Activated CD4-positive, alpha-beta T cell treated with anti-CD3 and anti-CD28 coated beads for 36 hours (primary cell): ENCODE measurements at regions not wholly inside any gene's neighbourhood (a gene's known extent, or its start where the extent isn't known, plus 50 kb on each side); places are given as distances from the start of the nearest gene placed in this dataset.
"Not testable (repeated sequence)": the region's sequence is repeated elsewhere in the genome, so short reads cannot be mapped to it uniquely, and the experiment has no call there.

ENCODE experiments used
- ATAC-seq: fragments of 200-7000 bp; cut with Tn5 transposase; one replicate; pipeline ENCODE4 v1.10.0; 2021; ENCODE audit warnings: mild to moderate bottlenecking, moderate library complexity
- CTCF ChIA-PET: fragments of 350-600 bp; sonication (Branson Sonifier 250); formaldehyde crosslinking; loops from one replicate; lab custom pipeline; 2021; ENCODE audit warnings: antibody characterized with exemption; lab: Charles Lee
- POLR2A ChIA-PET: fragments of 350-600 bp; sonication (Branson Sonifier 250); formaldehyde crosslinking; loops from one replicate; lab custom pipeline; 2021; ENCODE audit warnings: antibody characterized with exemption, inconsistent platforms; lab: Charles Lee
- DNase-seq: peaks from one replicate; pipeline ENCODE4 v3.0.0-alpha.2; 2020
- H3K27ac Mint-ChIP-seq: one replicate; pipeline ENCODE4 v1.8.0; 2021; ENCODE audit warnings: mixed read lengths
- H3K27me3 Mint-ChIP-seq: one replicate; pipeline ENCODE4 v1.8.0; 2021; ENCODE audit warnings: mixed read lengths
- H3K36me3 Mint-ChIP-seq: one replicate; pipeline ENCODE4 v1.8.0; 2021; ENCODE audit warnings: low read depth, mixed read lengths
- H3K4me1 Mint-ChIP-seq: one replicate; pipeline ENCODE4 v1.8.0; 2021; ENCODE audit warnings: mixed read lengths
- H3K4me3 Mint-ChIP-seq: one replicate; pipeline ENCODE4 v1.8.0; 2021; ENCODE audit warnings: mild to moderate bottlenecking, moderate library complexity, mixed read lengths
- H3K9me3 Mint-ChIP-seq: one replicate; pipeline ENCODE4 v1.8.0; 2021; ENCODE audit warnings: low read depth, mixed read lengths
- intact Hi-C, 2 experiments: fragments of 100-400 bp; cut with DNase I in 1 of 2; cut with micrococcal nuclease in 1 of 2; formaldehyde crosslinking; loops; one replicate each; pipeline versions ENCODE4 v1.14.2 to v1.15.1; 2022 to 2024; cut with DNase I, micrococcal nuclease

GRCh38 chrX:21228974-21229373 is 145.2 kb upstream of the CNKSR2 start:
- H3K27me3 Mint-ChIP-seq, H3K36me3 Mint-ChIP-seq, H3K27ac Mint-ChIP-seq, H3K9me3 Mint-ChIP-seq, ATAC-seq, CTCF ChIA-PET, POLR2A ChIA-PET, H3K4me1 Mint-ChIP-seq, intact Hi-C loops, DNase-seq, H3K4me3 Mint-ChIP-seq: not testable (repeated sequence)

- H3K36me3 Mint-ChIP-seq, result no peaks in the 10 kb centered on the region
- intact Hi-C loops, result no loop called here
- H3K9me3 Mint-ChIP-seq, result no peaks in the 10 kb centered on the region
- H3K27me3 Mint-ChIP-seq, result no peaks in the 10 kb centered on the region
- DNase-seq (no peak), ATAC-seq (no peak)
- POLR2A ChIA-PET, result no interaction called here
- H3K27ac Mint-ChIP-seq, result no peak overlapping the region
- no peak overlapping the region for H3K4me3 Mint-ChIP-seq
- H3K4me1 Mint-ChIP-seq, result no peaks in the 10 kb centered on the region
- CTCF ChIA-PET, result no interaction called here
Measured at GRCh38 chrX:21255032-21255618, 119.1 kb upstream of the CNKSR2 start.

GRCh38 chrX:21266949-21267348 is 107.3 kb upstream of the CNKSR2 start:
- intact Hi-C loops, result no loop called here

GRCh38 chrX:21276736-21277433 is 97.3 kb upstream of the CNKSR2 start:
- H3K36me3 Mint-ChIP-seq, result no peaks in the 10 kb centered on the region
- no peak for ATAC-seq
- H3K4me3 Mint-ChIP-seq, result no peak overlapping the region
- H3K9me3 Mint-ChIP-seq, result no peaks in the 10 kb centered on the region
- intact Hi-C loops, result no loop called here
- no peak for DNase-seq
- no peak overlapping the region for H3K27ac Mint-ChIP-seq
- ChIA-PET CTCF (no interaction called here), POLR2A (no interaction called here)
- H3K27me3 Mint-ChIP-seq, result peaks cover 2% of the 10 kb centered on the region
- no peaks in the 10 kb centered on the region for H3K4me1 Mint-ChIP-seq

More at GRCh38 chrX:21266949-21267348, 107.3 kb upstream of the CNKSR2 start:
- ATAC-seq (no peak), DNase-seq (no peak)
- Mint-ChIP-seq H3K9me3 (peaks cover 5% of the 10 kb centered on the region), H3K27ac (no peak overlapping the region), H3K4me3 (no peak overlapping the region), H3K27me3 (no peaks in the 10 kb centered on the region), H3K4me1 (no peaks in the 10 kb centered on the region), H3K36me3 (no peaks in the 10 kb centered on the region)
- POLR2A ChIA-PET, result no interaction called here
- CTCF ChIA-PET, result no interaction called here

- Mint-ChIP-seq H3K36me3 (no peaks in the 10 kb centered on the region), H3K27ac (no peak overlapping the region), H3K4me1 (no peaks in the 10 kb centered on the region), H3K4me3 (no peak overlapping the region), H3K27me3 (no peaks in the 10 kb centered on the region), H3K9me3 (no peaks in the 10 kb centered on the region)
- intact Hi-C loops, result no loop called here
- ATAC-seq, result no peak
- POLR2A ChIA-PET, result no interaction called here
- DNase-seq, result no peak
- CTCF ChIA-PET, result no interaction called here
Measured at GRCh38 chrX:21289232-21289631, 85.0 kb upstream of the CNKSR2 start.

GRCh38 chrX:21295246-21295820 is 78.9 kb upstream of the CNKSR2 start:
- Mint-ChIP-seq H3K4me3 (no peak overlapping the region), H3K27me3 (no peaks in the 10 kb centered on the region), H3K36me3 (no peaks in the 10 kb centered on the region)

GRCh38 chrX:21305799-21306336 is 68.3 kb upstream of the CNKSR2 start:
- no peak overlapping the region for H3K27ac Mint-ChIP-seq
- DNase-seq, result no peak

More at GRCh38 chrX:21295246-21295820, 78.9 kb upstream of the CNKSR2 start:
- no peaks in the 10 kb centered on the region for H3K9me3 Mint-ChIP-seq
- POLR2A ChIA-PET, result no interaction called here
- no peaks in the 10 kb centered on the region for H3K4me1 Mint-ChIP-seq
- no peak overlapping the region for H3K27ac Mint-ChIP-seq
- ATAC-seq, result no peak
- intact Hi-C loops, result no loop called here
- CTCF ChIA-PET, result no interaction called here
- no peak for DNase-seq

GRCh38 chrX:21319323-21319722 is 54.9 kb upstream of the CNKSR2 start:
- no peaks in the 10 kb centered on the region for H3K4me1 Mint-ChIP-seq
- POLR2A ChIA-PET, result no interaction called here
- CTCF ChIA-PET, result no interaction called here
- no peak overlapping the region for H3K4me3 Mint-ChIP-seq
- intact Hi-C loops, result no loop called here
- DNase-seq (no peak), ATAC-seq (no peak)
- peaks cover 5% of the 10 kb centered on the region for H3K9me3 Mint-ChIP-seq
- H3K27me3 Mint-ChIP-seq, result no peaks in the 10 kb centered on the region
- H3K27ac Mint-ChIP-seq, result no peak overlapping the region
- no peaks in the 10 kb centered on the region for H3K36me3 Mint-ChIP-seq

More at GRCh38 chrX:21305799-21306336, 68.3 kb upstream of the CNKSR2 start:
- Mint-ChIP-seq H3K36me3 (no peaks in the 10 kb centered on the region), H3K4me3 (no peak overlapping the region), H3K4me1 (peaks cover 6% of the 10 kb centered on the region), H3K27me3 (no peaks in the 10 kb centered on the region), H3K9me3 (no peaks in the 10 kb centered on the region)
- intact Hi-C loops, result no loop called here
- CTCF ChIA-PET, result no interaction called here
- ATAC-seq, result peak; percentile 36
- POLR2A ChIA-PET, result no interaction called here
